ENCODE measurements at regions not wholly inside any gene's neighbourhood (a gene's known extent, or its start where the extent isn't known, plus 50 kb on each side); places are given as distances from the start of the nearest gene placed in this dataset.
"Not testable (repeated sequence)": the region's sequence is repeated elsewhere in the genome, so short reads cannot be mapped to it uniquely, and the experiment has no call there.

GRCh38 chr4:79674906-79675305 lies 266.9 kb upstream of the GK2 start:
- not testable (repeated sequence) for TF ChIP-seq CTCF, POLR2A, POLR2AphosphoS5 (IDR thresholded peaks at IDR 0.05)

All from upper lobe of left lung (tissue), 4 donors.